ENCODE measurements at regions not wholly inside any gene's neighbourhood (a gene's known extent, or its start where the extent isn't known, plus 50 kb on each side); places are given as distances from the start of the nearest gene placed in this dataset.

- no peak for FAIRE-seq
Measured at GRCh38 chr13:74865656-74866055, 616.3 kb downstream of the TBC1D4 start.

- no peak for FAIRE-seq
Measured at GRCh38 chr13:74860789-74861188, 621.2 kb downstream of the TBC1D4 start.

- no peak for FAIRE-seq
Measured at GRCh38 chr13:74850893-74851292, 631.1 kb downstream of the TBC1D4 start.

GRCh38 chr13:74847966-74848365, 634.0 kb downstream of the TBC1D4 start:
- no peak for FAIRE-seq

DNA sequence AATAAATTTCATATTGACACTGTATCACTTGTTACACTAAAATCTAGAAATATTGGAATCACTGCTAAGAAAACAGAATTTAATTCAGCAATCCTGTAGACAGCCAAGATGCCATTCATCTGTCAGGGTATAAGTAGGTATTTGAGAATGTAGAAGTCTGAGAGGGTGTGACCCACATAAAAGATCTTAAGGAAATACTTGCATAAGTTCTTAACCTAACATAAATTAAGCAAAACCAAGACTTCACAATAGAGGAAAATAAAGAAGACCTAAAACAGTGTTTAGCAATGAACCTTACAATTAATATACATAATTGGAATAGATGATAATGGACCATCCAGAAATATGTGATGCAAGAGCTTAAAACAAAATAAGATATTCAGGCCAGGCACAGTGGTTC, 636.2 kb downstream of the TBC1D4 start:
- no peak for FAIRE-seq

DNA sequence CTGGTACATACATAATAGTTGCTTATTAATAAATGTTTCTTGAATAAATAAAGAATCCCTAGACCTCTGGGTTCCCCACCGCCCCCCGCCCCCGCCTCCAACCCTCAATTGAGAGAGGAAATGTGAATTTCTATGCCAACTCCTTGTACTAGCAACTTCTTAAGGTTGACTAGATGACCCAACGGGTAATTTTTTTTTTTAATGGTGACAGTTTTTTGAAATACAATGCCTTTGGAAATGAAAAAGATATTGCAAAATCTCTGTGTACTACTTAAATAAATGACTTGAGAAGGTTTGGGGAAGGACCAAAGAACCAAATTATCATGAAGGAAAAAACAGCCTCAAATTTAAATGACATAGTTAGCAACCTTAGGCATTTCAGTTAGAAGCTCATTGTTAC, 640.3 kb downstream of the TBC1D4 start:
- no peak for FAIRE-seq

GRCh38 chr13:74841123-74841522, 640.8 kb downstream of the TBC1D4 start:
- no peak for FAIRE-seq

DNA sequence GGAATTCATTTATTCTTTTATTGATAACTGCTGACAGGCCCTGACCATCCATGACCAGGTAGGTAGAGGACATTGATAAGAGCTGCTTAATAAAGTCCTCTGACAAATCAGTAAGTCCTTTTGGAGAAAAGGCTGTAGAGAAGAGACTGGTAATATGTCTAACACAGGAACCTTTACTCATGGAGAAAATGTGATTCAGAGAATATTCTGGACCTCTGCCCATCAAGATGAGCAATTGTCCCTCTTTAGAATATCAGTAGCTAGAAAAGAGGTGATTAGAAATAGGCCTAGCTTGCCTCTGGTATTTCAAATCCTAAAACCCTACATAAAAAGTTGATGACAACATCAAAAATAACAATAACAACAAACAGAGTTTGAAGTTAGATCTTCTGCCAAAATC, 642.3 kb downstream of the TBC1D4 start:
- no peak for FAIRE-seq

DNA sequence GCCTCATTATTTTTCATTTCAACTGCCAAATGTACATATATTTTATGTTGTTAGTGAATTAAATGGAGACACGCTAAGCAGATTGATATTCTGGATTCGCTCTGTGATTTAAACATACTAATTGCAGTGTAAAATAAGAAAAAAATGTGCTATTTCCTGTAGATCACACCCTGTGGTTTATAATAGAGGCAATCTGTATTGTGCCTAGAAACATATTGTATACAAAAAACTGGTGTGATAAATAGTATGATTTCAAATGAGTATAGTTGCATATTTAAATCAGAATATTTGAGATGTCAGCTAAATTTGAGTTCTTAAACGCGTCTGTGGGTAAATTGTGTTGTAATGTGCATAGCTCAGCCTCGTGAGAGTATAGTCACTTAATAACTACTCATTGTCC, 643.9 kb downstream of the TBC1D4 start:
- FAIRE-seq: no peak

- FAIRE-seq: no peak
Measured at GRCh38 chr13:74836628-74837027, 645.3 kb downstream of the TBC1D4 start.

DNA sequence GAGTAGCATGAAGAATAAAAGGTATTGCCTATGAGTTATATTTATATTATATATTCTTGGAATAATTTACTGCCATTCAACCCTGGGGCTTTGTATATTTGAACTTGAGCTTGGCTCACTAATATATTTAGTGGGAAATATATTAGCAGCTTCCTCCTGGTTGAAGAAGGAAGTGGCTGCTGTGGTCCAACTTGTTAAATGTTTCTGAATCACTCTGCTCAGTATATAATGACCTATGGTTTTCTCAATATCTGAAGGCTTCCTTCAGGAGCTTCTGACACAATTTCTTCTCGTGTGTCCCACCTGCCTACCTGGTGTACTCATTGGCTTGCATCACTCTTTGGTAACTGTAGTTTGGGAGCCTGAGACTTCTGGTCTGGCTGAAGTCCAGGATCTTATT, 646.4 kb downstream of the TBC1D4 start:
- FAIRE-seq: no peak

DNA sequence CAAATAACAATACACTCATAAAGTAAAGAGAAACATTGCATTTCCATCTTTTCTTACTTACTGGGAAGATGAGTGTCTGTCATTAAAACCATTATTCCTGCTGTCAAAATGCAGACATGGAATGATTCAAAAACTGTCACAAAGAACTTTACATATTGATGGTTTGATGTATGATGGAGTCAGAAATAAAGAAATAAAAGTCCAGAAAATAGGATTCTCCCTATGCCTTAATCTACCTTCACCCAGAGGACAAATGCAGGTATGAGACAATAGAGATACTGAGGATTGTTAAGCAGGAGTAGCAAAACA, 656.1 kb downstream of the TBC1D4 start:
- FAIRE-seq: no peak

DNA sequence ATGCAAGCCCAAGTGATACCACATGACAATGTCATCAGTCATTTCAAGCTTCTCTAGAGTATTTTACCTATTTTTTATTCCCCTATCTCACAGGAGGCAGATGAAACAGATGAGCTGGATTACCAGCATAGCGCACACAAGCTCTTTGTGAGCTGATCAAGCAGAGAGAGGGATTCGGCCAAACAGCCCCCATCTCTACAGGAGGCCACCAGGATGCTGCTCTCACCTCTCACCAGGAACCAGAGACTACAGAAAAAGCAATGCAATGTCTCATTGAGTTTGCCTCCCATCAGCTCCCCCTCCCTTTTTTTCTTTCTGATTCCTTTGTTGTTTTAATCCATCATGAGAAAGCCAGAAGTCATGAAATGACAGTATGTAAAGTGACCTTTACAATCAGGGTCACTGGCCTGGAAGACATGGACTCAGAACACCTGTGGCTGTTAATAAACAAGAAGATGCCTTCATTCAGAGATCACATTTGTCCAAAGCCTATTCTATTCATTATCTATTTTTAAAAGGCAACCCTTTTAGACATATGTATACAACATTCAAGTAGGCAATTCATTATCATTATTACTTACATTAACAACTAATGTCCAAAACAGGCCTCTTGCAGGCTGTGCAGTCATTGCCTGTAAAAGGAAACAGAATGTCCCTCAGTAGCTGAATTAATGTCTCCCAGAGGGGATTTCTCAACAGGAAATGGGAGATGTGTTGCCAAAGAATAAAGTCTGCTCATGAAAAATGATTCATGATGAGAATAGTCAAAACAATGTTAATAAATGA, 656.6 kb downstream of the TBC1D4 start:
- FAIRE-seq: no peak

DNA sequence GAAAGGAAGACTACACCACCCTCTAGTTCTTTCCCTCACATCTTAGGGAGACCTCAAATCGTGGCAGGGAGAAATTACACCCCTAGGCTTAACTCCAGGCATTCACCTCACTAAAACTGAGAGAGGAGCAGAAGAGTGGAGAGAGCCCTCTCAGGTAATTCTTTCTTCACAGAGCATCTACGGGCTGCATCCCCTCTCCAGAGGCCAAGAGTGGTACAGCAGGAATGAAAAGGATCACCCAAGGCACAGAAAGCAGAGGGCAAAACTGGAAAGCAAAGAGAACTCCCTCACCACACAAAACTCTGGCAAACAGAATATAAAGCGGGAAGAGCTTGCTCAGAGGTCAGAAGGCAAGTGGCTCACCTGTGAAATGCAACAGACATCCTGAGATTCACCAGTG, 661.2 kb downstream of the TBC1D4 start:
- FAIRE-seq: no peak

DNA sequence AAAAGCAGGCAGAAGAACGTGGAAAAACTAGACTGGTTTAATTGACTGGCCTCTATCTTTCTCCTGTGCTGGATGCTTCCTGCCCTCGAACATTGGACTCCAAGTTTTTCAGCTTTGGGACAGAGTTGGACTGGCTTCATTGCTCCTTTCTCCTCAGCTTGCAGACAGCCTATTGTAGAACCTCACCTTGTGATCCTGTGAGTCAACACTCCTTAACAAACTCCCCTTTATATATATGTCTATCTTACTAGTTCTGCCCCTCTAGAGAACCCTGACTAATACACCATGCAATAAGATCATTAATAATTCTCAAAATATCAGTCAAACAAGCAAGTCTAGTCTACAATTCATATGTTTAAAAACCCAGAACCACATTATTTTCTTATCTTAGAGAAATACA, 662.4 kb downstream of the TBC1D4 start:
- FAIRE-seq: no peak

DNA sequence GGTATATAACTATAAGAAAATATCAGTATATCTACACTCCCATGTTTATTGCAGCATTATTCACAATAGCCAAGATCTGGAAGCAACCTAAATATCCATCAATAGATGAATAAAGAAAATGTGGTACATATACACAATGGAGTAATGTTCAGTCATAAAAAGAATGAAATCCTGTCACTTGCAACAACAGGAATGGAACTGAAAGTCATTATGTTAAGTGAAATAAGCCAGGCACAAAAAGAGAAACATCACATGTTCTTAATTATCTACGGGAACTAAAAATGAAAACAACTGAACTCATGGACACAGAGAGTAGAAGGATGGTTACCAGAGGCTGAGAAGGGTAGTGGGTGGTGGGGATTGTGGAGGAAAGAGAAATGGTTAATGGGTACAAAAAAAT, 665.2 kb downstream of the TBC1D4 start:
- FAIRE-seq: no peak

GRCh38 chr13:74796157-74796556, 662.0 kb upstream of the KLF12 start:
- no peak for FAIRE-seq

- FAIRE-seq: no peak
Measured at GRCh38 chr13:74795526-74795925, 661.3 kb upstream of the KLF12 start.

- no peak for FAIRE-seq
Measured at GRCh38 chr13:74794582-74794981, 660.4 kb upstream of the KLF12 start.

DNA sequence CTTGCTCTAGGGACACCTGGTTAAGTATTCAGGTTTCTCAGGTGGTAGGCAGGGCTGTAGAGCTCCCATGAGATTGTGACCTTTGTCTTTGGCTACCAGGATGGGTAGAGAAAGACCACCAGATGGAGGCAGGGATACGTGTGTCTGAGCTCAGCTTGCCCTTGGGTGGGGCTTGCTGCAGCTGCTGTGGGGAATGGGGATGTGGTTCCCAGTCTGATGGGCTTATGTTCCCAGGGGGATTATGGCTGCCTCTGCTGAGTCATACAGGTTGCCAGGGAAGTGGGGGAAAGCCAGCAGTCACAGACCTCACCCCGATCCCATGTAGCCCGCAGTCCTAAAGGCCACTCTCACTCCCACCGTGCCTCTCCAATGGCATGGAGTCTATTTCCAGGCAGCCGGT, 659.9 kb upstream of the KLF12 start:
- FAIRE-seq: no peak

DNA sequence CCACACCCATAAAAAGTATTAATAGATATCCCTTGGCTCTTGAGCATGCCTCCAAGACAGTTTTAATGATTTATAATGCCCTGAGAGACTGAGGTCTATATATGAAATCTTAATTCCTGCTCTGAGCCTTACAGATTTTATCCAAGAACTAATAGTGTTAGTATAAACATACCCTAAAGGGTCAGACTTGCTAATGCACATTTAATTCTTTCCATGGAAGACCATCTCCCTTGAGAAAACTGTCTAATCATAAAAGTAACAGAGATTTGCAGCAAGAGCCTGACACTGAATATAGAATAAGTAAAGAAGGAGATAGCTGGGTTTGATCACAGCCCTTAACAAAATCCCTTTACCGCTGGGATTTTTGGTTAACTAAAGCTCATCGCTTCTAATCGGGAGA, 650.8 kb upstream of the KLF12 start:
- FAIRE-seq: no peak

DNA sequence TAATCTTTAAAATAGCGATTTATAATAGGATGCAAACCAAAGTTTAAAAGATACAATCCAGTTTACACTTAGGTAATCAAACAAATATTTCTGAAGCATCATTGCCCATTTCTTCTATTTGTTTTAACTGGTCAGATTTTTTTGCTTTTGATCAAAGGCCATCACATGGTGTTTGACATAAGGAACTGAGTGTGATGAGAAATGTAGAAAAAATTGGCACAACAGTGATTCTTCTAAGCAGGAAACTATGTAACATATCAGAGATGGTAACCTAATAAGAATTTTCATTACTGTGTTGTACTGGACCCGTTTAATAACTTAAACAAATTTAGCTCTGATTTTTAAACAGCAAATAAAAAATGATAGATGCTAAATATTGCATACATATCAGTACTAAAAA, 644.7 kb upstream of the KLF12 start:
- no peak for FAIRE-seq

- no peak for FAIRE-seq
Measured at GRCh38 chr13:74778087-74778486, 643.9 kb upstream of the KLF12 start.

DNA sequence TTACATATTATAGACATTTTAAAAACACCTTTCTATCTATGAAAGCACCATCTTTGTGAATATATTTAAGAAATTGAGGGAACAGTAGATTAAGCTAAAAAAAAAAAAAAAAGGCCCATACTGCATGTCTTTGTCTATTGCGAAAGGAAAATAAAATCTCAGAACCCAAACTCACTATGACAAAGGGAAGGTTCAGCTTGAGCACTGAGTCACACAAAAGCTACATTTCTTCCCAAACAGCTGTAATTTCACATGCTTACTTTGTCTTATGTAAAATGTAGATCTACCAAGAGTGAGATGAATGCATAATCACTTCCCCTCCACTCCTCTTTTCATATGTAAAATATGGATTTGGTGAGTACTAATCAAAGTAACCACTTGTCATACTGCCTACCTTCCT, 640.1 kb upstream of the KLF12 start:
- no peak for FAIRE-seq

DNA sequence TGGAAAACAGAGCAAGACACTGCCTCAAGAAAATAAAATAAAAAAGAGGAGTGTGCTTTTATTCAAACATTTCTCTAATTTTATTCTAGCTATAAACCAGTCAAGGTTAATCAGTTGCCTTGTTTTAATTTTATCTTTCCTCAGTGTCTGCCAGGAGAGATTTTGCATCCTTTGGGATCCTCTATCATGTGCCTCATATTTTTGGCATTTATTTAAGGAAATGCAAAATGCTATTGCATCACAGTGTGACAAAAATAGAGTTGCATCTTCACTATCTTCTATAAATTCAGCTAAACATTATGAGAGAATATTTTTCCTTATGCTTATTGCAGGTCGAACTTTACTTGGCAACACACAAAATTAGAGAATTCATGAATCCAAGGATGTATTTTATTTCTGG, 639.0 kb upstream of the KLF12 start:
- no peak for FAIRE-seq

DNA sequence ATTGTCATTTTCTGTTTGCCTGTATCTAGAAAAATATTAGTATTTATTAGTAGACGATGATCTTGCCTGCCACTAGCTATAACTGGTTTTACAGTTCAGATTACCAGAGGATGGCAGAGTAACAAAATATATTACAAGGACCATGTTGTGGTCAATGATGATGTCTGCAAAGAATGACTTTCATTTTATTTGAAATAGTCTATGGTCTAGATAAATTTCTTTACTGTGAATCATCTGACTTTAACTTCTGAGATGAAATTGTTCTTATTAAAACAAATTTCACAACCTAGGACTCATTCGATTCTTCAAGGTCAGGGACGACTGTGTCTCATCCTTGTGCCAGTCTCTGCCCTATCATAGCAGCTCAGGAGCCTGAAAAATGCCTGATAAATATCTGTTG, 637.8 kb upstream of the KLF12 start:
- no peak for FAIRE-seq

Data from colon (tissue), 2 donors.